HT1080 (cell line): ENCODE measurements at regions not wholly inside any gene's neighbourhood (a gene's known extent, or its start where the extent isn't known, plus 50 kb on each side); places are given as distances from the start of the nearest gene placed in this dataset.
"Not testable (repeated sequence)": the region's sequence is repeated elsewhere in the genome, so short reads cannot be mapped to it uniquely, and the experiment has no call there.

Experiments used
- DNase-seq: peaks from one replicate; pipeline ENCODE4 v3.0.0-alpha.2; 2015; ENCODE audit warnings: low read depth

DNA sequence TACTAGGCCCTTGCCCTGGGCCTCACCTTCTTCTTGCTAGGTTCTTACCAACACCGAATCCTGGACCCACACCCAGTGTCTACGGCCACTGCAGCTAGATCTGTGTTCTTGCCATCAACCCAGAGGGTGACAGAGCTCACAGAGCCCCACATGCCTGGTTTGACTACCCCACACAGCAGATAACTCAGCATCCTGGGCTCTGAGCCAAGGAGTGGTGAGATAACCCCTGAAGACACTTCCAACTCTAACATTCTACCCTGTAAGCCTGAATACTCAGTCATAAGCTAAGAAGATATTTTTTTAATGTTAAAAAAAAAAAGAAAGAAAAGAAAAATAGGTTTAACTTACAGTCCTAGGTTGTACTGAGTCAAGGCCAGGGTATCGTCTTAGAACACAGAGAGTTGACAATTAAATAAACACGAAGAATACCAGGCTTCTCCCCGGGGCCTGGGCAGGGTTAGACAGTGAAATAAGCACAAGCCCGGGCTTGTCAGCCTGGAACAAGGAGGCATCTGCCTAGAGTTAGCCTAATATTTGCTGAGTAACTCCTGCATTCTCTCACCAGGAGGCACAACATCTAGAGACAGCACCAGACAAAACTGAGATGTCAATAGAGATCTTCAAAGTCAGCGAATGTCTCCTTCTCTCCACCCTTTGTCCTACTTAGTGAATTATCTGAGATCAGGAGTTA is 556.5 kb upstream of the LRRN3 start:
- peak; percentile 50 for DNase-seq

DNA sequence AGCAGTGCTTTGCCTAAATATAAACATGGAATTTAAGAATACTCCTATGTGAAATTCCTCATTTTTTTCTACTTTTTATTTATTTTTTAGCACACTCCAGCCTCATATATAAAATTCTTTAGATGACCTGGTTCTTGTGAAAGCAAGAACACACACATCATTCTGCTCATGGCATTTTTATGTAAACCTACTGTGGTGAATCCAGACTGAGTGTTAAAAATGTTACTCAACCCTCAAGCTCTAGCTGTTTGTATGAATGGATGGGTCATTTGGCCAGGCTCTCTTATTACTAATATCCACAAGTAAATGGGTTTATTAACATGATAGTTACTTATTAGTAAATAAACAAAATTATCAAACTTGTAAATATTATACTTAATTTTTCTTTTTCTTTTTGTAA is 551.7 kb upstream of the LRRN3 start:
- DNase-seq, result no peak

DNA sequence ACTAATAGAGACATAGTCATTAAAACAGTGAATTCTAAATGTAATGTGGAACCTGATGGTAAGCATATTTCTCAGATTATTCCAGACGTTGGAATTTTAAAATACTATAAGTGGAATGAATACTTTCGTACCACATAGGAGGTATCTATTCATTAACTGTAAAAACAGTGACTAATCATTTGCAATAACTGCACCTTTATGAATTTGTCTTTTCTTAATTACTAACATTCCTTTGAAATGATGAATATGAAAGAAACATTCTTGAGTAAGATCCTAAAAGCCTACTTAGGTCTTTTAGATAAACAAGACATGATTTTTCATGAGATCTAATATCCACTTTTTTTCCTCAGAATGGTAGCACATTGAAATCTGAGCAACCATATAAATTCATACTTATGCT is 549.0 kb upstream of the LRRN3 start:
- DNase-seq, result no peak

DNA sequence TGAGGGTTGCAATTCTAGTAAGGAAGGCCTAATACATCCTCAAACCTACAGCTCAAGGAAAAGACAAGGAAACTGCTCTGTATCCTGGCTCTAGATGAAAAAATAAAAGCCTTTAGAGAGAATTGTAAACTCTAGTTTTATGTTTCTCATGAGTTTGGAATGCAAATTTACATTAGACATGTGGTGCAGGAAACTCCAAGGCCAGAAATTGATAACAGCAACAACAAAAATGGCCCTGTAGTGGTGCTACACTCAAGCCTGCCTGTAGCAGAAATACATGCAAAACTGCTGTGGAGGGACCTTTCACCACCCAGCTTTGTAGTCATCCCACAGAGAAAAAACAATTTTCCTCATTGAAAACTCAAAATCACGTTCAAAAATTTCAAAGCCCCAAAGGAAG is 546.7 kb upstream of the LRRN3 start:
- no peak for DNase-seq

DNA sequence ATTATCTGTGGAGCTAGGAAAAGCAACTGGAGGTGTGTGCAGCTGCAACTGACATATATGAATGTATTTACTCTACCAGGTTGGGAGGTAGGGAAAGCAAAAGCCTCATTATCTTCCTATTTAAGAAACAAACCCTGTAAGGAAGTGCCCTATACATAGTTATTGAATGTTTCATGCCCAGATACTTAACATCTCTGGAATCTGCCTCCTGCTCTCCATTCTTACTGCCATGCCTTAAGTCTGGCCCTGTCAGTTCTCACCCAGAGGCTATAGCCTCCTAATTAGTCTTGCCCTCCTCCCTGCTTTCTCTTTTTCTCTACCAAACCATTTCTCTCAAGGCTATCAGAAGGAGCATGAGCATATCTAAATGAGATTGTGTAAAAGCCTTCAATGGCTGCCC is 542.6 kb upstream of the LRRN3 start:
- DNase-seq, result no peak

DNA sequence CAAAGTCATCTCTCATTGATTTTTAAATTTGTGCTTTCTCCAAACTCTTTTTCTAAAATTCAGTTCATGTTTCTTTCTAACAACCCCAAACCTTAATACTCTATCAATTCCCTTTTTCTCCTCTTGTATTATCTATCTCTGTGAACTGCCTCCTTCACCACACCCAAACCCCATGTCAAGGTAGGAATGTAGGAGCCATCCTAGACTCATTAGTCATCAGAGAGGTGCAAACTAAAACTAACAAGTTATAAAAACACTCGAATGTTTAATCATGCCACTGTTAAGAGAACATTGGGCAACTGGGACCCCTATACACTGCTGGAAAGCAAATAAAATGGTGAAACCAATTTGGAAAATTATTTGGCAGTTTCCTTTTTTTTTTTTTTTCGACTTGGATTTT is 533.8 kb upstream of the LRRN3 start:
- DNase-seq, result no peak

DNA sequence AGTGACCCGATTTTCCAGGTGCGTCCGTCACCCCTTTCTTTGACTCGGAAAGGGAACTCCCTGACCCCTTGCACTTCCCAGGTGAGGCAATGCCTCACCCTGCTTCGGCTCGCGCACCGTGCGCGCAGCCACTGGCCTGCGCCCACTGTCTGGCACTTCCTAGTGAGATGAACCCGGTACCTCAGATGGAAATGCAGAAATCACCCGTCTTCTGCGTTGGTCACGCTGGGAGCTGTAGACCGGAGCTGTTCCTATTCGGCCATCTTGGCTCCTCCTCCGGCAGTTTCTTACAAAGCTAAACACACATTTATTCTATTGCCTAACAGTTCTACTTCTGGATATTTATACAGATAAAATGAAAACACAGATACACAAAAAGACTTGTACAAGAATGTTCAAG is 527.6 kb upstream of the LRRN3 start:
- not testable (repeated sequence) for DNase-seq

DNA sequence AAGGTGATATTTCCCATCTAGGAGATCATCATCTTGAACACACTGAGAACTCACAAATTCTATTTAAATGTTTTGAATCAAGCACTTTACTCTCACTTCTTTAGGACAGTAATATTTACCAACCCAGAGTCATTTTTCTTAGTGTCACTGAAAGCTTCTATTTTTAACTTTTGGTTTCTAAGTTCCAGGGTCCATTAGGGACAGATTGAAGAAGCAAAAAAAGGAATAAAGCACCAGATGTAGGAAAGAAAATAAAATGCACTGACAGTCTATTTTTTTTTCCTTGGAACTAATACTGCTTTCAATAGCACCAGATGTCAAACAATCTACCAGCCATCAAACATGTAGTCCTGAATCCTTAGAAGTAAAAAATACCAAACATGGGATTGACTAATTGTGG is 526.7 kb upstream of the LRRN3 start:
- DNase-seq, result no peak

DNA sequence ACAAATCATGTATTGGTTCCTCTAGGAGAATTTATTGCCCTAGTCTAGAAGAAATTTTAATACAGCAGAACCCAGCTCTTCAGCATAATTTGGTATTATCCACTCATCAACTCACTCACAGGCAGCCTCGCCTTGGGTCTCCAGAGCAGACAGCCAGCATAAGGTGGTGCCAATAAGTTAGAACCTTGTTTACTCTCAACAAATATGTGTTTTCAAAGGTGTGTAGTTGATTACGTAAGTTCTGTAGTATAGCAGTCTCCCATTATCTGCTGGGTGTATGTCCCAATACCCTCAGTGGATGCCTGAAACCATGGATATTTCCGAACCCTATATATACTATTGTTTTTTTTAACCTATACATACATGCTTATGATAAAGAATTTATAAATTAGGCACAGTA is 522.5 kb upstream of the LRRN3 start:
- DNase-seq, result no peak

DNA sequence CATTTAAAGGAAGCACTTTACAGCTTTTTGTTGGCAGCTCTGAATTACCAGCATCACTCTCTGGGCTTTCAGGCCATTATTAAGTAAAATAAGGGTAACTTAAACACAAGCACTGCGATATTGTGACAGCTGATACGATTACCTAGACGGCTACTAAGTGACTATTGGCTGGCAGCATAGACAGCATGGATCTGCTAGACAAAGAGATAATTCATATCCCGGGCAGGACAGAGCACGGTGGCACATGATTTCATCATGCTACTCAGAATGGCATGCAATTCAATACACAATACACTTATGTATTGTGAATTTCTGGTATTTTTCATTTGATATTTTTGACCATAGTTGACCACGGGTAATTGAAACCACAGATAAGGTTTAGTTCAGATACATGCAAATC is 522.0 kb upstream of the LRRN3 start:
- DNase-seq, result no peak

DNA sequence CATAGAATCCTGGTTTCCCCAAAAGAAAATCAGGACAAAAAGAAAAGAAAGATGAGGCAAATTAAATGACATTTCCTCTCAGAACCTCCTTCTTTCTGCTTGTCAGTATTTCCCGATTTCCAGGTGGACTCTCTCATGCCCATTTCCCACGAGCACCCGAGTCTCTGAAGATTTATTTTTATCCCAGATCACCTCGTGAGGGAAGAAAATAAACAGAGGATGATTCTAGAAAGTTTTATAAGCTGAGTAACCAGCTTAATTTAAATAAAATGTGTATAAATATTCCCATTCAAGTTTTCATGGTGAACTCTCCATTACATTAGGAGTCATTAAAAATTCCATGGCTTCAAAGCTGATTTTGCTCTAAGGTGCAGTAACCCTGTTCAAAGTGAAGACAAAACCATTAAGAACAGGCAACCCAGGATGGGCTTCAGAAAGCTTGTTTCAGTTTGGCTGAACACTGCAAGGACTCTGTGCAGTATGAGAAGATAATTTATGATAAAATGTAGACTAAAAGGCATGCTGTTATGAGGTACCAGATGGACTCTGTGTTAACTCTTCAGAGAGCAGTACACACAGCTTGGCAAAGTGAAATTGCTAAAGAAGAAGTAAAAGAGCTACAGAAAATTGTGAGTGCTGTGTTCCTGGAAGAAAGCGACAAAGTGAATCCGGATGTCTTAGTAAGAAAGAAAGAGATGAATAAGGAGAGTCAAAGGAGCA is 521.3 kb upstream of the LRRN3 start:
- no peak for DNase-seq

DNA sequence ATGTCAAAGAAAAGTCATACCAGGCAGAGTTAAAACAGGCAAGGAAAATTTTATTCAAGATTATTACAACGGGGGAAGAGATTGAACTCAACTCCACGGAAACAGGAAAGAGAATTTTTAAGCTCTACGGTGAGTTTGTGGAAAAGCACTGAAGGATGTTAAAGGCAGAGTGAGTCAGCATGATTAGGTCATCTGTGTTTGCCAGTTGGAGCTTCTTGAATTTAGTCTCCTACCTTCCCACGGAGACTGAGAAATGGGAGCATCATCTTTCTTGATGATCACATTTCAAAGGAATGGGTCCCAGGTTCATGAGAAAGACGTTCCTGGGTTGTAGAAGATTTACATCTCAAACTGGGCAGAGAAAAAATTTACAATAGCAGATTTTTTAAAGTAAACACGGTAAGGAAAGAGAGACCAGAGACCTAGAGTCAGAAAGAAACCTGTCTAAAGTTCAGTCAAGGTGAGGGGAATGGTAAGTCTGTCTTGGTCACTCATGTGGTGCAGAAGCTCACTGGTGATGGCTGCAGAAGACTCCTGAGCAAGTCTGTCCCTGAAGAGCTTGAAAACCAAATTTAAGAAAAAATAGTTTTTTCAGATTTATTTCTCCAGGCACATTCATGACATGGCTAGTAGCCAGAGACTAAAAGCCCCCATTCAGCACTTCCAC is 516.9 kb upstream of the LRRN3 start:
- DNase-seq, result peak; percentile 83

DNA sequence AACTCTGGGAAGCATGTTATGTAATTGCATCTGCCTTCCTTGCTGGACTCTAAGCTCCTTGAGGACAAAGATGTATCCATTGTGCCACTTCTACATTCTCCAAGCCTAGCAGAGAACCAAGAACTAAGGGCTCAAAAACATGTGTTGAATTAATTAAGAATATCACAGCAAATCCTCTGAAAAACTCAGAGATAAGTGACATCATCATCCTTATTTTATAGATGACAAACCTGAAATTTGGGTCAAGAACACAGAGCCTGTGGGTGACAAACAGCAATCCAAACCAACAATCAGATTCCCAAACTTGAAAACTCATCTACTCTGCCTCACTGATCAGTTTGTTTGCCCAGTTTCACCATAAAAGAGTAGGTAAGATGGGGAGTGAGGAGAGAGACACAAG is 503.6 kb upstream of the LRRN3 start:
- DNase-seq, result no peak

DNA sequence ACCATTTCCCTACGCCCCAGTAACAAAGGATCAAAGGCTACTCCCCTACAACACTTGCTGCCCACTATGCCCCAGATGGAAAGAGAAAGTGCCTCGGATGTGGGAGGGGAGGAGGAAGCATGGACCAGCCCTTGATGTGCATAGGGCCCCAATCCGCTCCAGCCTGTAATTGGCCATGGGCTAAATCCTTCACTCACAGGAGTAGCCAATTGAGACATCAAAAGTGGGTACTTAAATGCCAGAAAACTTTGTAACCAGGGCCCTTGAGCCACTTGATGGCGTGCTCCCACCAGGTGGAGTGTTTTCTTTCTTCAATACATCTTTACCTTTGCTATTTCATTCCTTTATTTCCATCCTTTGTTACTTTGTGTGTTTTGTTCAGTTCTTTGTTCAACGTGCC is 500.5 kb upstream of the LRRN3 start:
- peak; percentile 51 for DNase-seq

DNA sequence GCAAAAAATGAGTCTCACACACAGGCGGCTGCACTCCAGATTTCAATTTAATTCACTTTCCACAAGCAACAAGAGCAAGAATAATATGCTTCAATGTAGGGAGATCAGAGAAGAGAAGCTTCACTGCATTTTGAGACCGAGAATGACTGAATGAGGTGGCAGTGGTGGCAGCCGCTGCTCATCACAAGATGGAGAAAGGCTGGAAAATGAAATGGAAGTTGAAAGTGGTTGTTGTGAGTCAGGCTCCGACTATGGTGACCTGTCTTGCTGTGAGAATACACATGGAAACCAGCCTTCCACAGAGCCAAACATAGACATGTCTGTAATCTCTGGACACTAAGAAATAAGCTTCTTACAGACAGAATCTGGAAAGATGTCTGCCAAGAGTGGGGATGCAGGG is 499.6 kb upstream of the LRRN3 start:
- peak; percentile 13 for DNase-seq

DNA sequence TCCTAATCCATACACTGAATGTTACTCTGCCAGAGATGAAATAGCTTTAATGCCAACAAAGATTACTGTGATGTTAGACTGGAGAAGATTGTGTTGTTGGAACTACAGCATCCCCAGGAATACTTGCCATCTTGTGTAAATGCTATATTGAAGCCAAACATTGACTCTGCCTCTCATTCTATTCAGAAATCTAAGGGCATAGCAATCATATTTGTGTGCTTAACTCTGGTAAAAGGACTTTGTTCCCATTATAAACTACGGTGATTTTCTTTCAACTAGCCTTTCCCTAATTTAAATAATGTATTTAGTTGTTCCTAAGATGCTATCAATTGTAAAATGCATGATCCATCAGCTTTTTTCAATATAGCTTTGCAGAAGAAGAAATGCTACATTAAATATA is 498.4 kb upstream of the LRRN3 start:
- DNase-seq, result no peak

DNA sequence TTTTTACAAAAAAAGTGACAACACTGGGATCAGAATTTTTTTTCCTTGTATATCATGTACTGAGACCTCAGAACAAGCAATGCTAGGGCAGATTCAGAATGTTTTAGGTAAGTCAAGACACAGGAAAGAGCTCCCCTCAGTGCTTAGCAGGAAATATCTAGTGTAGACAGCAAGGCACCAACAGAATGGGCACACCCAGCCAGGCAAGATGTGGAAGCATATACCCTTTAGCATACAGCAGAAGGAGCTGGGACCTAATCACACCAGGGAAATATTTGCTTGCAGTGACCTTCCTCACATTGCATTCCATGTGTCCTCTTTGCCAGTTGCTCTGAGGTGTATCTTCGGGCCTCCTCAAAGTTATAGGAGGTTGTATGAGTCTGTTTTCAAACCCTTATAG is 497.6 kb upstream of the LRRN3 start:
- DNase-seq, result no peak

DNA sequence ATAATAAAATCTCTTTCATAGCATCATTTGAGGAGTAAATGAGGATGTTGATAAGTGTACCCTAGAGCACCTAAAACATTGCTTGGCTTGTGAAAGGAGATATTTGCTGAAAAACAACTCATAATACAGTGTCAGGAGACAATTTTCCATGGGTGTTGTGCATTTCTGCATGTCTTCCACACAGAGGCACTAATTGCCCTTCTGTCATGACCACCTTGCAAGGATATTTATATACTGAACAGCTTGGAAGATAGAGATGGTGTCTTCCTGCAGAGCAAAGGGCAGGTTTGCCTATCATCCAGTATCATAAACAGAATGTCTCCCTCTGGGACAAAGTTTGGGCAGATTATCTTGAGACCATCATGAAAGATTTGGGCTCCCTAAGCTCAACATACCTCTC is 495.2 kb upstream of the LRRN3 start:
- DNase-seq, result no peak

DNA sequence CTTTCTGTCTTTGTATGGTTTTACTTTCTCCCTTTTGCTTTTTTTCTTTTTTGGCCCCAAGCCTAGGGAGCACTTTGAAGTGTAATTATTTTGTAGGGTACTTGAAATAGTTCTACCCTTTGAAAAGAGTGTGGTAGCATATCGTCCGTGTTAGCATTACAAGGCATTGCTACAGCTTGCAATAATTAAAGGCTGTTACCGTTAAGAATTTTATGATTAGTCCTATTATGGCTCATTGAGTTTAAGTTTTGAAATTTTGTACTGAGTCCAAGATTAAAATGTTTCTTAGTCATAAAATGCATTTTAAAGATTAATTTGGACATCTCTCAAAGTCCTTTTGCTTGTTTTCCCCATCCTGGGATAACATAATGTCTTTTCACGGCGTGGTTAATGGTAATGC is 490.0 kb upstream of the LRRN3 start:
- DNase-seq, result no peak

DNA sequence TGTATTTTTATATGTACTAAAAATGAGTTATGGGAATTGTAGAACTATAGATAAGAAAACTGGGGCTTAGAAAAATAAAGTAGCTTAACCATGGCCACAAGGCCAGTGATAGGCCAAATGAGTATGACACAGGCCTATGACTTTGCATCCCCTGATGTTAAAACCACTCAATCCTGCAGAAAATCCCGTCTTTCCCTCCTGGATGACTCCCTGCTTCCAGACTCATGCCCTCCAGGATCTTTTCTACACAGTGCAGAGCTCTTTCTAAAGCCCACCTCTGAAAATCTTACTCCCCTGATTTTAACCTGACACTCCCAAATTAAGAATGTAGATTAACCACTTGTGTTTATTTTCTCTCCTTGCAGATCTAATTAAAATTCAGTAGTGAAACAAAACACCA is 489.2 kb upstream of the LRRN3 start:
- no peak for DNase-seq

DNA sequence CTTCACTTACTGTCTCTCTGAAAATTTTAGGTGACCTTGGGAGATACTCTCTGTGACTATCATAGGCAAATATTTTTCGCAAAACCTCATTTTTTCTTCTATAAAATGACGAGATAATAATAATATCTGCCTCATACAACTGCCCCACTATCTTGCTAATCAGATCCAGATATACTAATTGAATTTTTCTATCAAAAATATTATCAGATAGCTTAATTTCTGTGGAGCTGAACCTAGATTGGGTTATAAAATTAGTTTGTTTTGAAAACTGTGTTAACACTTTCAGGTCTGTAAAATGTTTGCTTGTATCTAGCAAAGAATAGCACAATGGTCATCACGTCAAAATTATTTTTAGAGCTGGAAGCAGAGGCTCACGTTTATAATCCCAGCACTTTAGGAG is 486.7 kb upstream of the LRRN3 start:
- DNase-seq, result no peak

DNA sequence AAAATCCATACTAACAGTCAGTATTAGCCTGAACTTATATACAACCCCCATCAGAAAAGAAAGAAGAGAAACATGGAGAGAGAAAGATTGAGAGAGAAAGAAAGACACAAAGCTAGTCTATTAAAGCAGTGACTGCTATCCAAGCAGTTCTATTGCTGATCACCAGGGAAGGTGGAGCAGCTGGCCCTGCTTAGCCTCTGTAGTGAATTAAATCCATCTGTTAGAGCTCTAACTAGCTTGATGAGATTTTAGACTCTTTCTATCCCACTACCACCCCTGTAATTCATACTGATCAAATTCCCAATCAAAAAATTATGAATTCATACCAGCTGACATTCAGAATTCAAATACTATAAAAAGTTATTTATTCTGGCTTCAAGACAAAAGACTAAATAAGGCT is 486.0 kb upstream of the LRRN3 start:
- no peak for DNase-seq
